PC-3 (cell line): ENCODE measurements at regions not wholly inside any gene's neighbourhood (a gene's known extent, or its start where the extent isn't known, plus 50 kb on each side); places are given as distances from the start of the nearest gene placed in this dataset.

Source experiments
- CTCF ChIP-seq: fragments of 300-600 bp; sonication (generic); conservative IDR thresholded peaks from 2 replicates; pipeline ENCODE4 v1.5.1; 2017; ENCODE audit warnings: antibody characterized with exemption, low read depth, mild to moderate bottlenecking, low read length
- EZH2 ChIP-seq: fragments of 300-600 bp; sonication (generic); IDR thresholded peaks from one replicate; pipeline ENCODE4 v1.6.1; 2017; ENCODE audit warnings: antibody characterized with exemption, mild to moderate bottlenecking, low read length; ENCODE audit not compliant: unreplicated experiment

- TF ChIP-seq EZH2 (no peak), CTCF (no peak)
These were observed 196.6 kb downstream of the OTOR start for GRCh38 chr20:16944745-16945144.
